GM21737 (cell line): ENCODE measurements at regions not wholly inside any gene's neighbourhood (a gene's known extent, or its start where the extent isn't known, plus 50 kb on each side); places are given as distances from the start of the nearest gene placed in this dataset.

Experiments
- ATAC-seq: cut with Tn5 transposase; IDR thresholded peaks from one replicate; pipeline ENCODE4 v1.9.1; 2021; ENCODE audit warnings: mild to moderate bottlenecking, moderate library complexity; ENCODE audit not compliant: unreplicated experiment

GRCh38 chr13:31675440-31675953 lies 63.8 kb upstream of the RXFP2 start:
- ATAC-seq: no peak

- no peak for ATAC-seq
These were observed 58.2 kb upstream of the RXFP2 start for GRCh38 chr13:31681133-31681532.

GRCh38 chr13:31684466-31684865 lies 54.9 kb upstream of the RXFP2 start:
- ATAC-seq: no peak

GRCh38 chr13:31686670-31687425 lies 52.5 kb upstream of the RXFP2 start:
- no peak for ATAC-seq
